GM12878 (cell line): ENCODE measurements at regions not wholly inside any gene's neighbourhood (a gene's known extent, or its start where the extent isn't known, plus 50 kb on each side); places are given as distances from the start of the nearest gene placed in this dataset.
"Not testable (repeated sequence)": the region's sequence is repeated elsewhere in the genome, so short reads cannot be mapped to it uniquely, and the experiment has no call there.

ENCODE experiments used
- ATAC-seq: fragments of 200-7000 bp; cut with Tn5 transposase; 3 replicates; pipeline ENCODE4 v1.9.1; 2020; ENCODE audit warnings: mild to moderate bottlenecking, moderate library complexity
- BruUV-seq: library from RNA; stranded (reverse); fragments of 400-500 nt; replicated peaks from 2 replicates; lab custom pipeline; 2021; lab: Mats Ljungman, UMichigan
- CTCF ChIA-PET: fragments of 300-600 bp; sonication (Branson Sonifier 250); formaldehyde crosslinking; extraction: SDS; loops from one replicate; lab custom pipeline; 2021; ENCODE audit warnings: inconsistent platforms; lab: Yijun Ruan, JAX
- POLR2A ChIA-PET: fragments of 350-600 bp; formaldehyde crosslinking; extraction: SDS; loops from one replicate; lab custom pipeline; 2021; ENCODE audit warnings: inconsistent platforms; lab: Charles Lee
- RAD21 ChIA-PET: fragments of 300-600 bp; sonication (Branson Sonifier 250); formaldehyde crosslinking; loops from one replicate; lab custom pipeline; 2023; ENCODE audit warnings: antibody characterized with exemption; ENCODE audit not compliant: unreplicated experiment; lab: Charles Lee
- SMC1A ChIA-PET: fragments of 300-600 bp; sonication (Branson Sonifier 250); formaldehyde crosslinking; loops from one replicate; lab custom pipeline; 2023; ENCODE audit not compliant: unreplicated experiment, uncharacterized antibody; lab: Charles Lee
- DNase-seq: peaks from one replicate; pipeline ENCODE4 v3.0.0-alpha.2; 2011; ENCODE audit warnings: low read depth, low spot score
- FAIRE-seq: peaks from 3 replicates; lab custom pipeline; 2011; peaks lifted over from hg19 to GRCh38; lab: Jason Lieb, UNC
- H2AFZ ChIP-seq: 2 replicates; pipeline ENCODE4 v1.6.0; 2011; ENCODE audit warnings: low read depth, low read length, control low read depth; ENCODE audit not compliant: control insufficient read depth
- H3K27ac ChIP-seq: 2 replicates; pipeline ENCODE4 v1.5.1; 2011; ENCODE audit warnings: control low read depth; ENCODE audit not compliant: control insufficient read depth, insufficient read depth
- H3K27me3 ChIP-seq, 2 experiments: replicated peaks in 1 of 2; 2 replicates each; pipeline versions ENCODE4 v1.6.0 to v1.6.1; 2011; ENCODE audit warnings: low read length in 1 of 2; ENCODE audit not compliant: control insufficient read depth in 2 of 2, insufficient read depth in 2 of 2
- H3K36me3 ChIP-seq, 2 experiments: 2 replicates each; pipeline ENCODE4 v1.5.1; 2011; ENCODE audit warnings: low read length in 1 of 2; ENCODE audit not compliant: control insufficient read depth in 2 of 2, insufficient read depth in 2 of 2
- H3K4me1 ChIP-seq: 2 replicates; pipeline ENCODE4 v1.6.1; 2011; ENCODE audit warnings: mild to moderate bottlenecking, low read length, moderate library complexity, mixed read lengths; ENCODE audit not compliant: control insufficient read depth, insufficient read depth
- H3K4me2 ChIP-seq: 2 replicates; pipeline ENCODE4 v1.6.0; 2011; ENCODE audit warnings: control low read depth; ENCODE audit not compliant: control insufficient read depth, insufficient read depth
- H3K4me3 ChIP-seq: fragments of 200-600 bp; sonication (generic); 2 replicates; pipeline ENCODE4 v1.5.1; 2016
- H3K79me2 ChIP-seq: 2 replicates; pipeline ENCODE4 v1.6.0; 2011; ENCODE audit warnings: low read length; ENCODE audit not compliant: control insufficient read depth, insufficient read depth
- H3K9ac ChIP-seq: 2 replicates; pipeline ENCODE4 v1.8.0; 2011; ENCODE audit warnings: low read length, control low read depth, mixed read lengths; ENCODE audit not compliant: control insufficient read depth, insufficient read depth
- H3K9me3 ChIP-seq: replicated peaks from 3 replicates; pipeline ENCODE4 v1.5.1; 2011; ENCODE audit warnings: mild to moderate bottlenecking, low read length; ENCODE audit not compliant: control insufficient read depth, insufficient read depth
- H4K20me1 ChIP-seq: 2 replicates; pipeline ENCODE4 v1.6.0; 2011; ENCODE audit not compliant: control insufficient read depth, insufficient read depth
- BCL11A ChIP-seq: IDR thresholded peaks from 2 replicates; pipeline ENCODE4 v1.6.1; 2011; ENCODE audit warnings: low read depth, low read length
- STAT3 ChIP-seq: IDR thresholded peaks from 2 replicates; pipeline ENCODE4 v1.6.1; 2011; ENCODE audit warnings: low read depth, low read length, improper control_type of control experiment
- USF1 ChIP-seq: IDR thresholded peaks from 2 replicates; pipeline ENCODE4 v1.6.1; 2011; ENCODE audit warnings: borderline replicate concordance, low read depth, mild to moderate bottlenecking, moderate library complexity, mixed read lengths, low read length; ENCODE audit not compliant: insufficient read depth; ENCODE audit errors: extremely low read length
- WGBS: methylation state at CpG from one replicate; pipeline ENCODE4 v1.1.6; 2016; ENCODE audit warnings: low lambda C conversion rate; ENCODE audit not compliant: insufficient replicate concordance, insufficient coverage; ENCODE audit errors: missing lambda C conversion rate; 5-methylcytosine and 5-hydroxymethylcytosine counted together
- in situ Hi-C: fragments of 300-500 bp; cut with MboI; formaldehyde crosslinking; loops from 9 replicates; pipeline ENCODE4 v1.14.3; 2018; ENCODE audit warnings: mixed read lengths
- intact Hi-C: fragments of 100-400 bp; cut with micrococcal nuclease; formaldehyde crosslinking; loops from one replicate; pipeline ENCODE4 v1.14.2; 2022; ENCODE audit not compliant: unreplicated experiment
- TF ChIP-seq, protein P1 (sequence below): fragments of 450-650 bp; formaldehyde crosslinking; IDR thresholded peaks from 2 replicates; pipeline ENCODE4 v1.4.0; 2020; ENCODE audit warnings: mild to moderate bottlenecking, moderate library complexity
- TF ChIP-seq, protein P2 (sequence below): fragments of 450-650 bp; conservative IDR thresholded peaks from 2 replicates; pipeline ENCODE4 v1.6.1; 2017; ENCODE audit warnings: mild to moderate bottlenecking, moderate library complexity

- TF ChIP-seq, protein P1, sequence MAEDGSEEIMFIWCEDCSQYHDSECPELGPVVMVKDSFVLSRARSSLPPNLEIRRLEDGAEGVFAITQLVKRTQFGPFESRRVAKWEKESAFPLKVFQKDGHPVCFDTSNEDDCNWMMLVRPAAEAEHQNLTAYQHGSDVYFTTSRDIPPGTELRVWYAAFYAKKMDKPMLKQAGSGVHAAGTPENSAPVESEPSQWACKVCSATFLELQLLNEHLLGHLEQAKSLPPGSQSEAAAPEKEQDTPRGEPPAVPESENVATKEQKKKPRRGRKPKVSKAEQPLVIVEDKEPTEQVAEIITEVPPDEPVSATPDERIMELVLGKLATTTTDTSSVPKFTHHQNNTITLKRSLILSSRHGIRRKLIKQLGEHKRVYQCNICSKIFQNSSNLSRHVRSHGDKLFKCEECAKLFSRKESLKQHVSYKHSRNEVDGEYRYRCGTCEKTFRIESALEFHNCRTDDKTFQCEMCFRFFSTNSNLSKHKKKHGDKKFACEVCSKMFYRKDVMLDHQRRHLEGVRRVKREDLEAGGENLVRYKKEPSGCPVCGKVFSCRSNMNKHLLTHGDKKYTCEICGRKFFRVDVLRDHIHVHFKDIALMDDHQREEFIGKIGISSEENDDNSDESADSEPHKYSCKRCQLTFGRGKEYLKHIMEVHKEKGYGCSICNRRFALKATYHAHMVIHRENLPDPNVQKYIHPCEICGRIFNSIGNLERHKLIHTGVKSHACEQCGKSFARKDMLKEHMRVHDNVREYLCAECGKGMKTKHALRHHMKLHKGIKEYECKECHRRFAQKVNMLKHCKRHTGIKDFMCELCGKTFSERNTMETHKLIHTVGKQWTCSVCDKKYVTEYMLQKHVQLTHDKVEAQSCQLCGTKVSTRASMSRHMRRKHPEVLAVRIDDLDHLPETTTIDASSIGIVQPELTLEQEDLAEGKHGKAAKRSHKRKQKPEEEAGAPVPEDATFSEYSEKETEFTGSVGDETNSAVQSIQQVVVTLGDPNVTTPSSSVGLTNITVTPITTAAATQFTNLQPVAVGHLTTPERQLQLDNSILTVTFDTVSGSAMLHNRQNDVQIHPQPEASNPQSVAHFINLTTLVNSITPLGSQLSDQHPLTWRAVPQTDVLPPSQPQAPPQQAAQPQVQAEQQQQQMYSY (CRISPR knock-in tag): no peak
- TF ChIP-seq STAT3 (no peak), BCL11A (no peak), USF1 (no peak)
- TF ChIP-seq, protein P2, sequence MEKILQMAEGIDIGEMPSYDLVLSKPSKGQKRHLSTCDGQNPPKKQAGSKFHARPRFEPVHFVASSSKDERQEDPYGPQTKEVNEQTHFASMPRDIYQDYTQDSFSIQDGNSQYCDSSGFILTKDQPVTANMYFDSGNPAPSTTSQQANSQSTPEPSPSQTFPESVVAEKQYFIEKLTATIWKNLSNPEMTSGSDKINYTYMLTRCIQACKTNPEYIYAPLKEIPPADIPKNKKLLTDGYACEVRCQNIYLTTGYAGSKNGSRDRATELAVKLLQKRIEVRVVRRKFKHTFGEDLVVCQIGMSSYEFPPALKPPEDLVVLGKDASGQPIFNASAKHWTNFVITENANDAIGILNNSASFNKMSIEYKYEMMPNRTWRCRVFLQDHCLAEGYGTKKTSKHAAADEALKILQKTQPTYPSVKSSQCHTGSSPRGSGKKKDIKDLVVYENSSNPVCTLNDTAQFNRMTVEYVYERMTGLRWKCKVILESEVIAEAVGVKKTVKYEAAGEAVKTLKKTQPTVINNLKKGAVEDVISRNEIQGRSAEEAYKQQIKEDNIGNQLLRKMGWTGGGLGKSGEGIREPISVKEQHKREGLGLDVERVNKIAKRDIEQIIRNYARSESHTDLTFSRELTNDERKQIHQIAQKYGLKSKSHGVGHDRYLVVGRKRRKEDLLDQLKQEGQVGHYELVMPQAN: no peak
Observed at GRCh38 chr5:97576956-97577355, 393.9 kb upstream of the RIOK2 start (continued).

GRCh38 chr5:97579977-97580376, 396.9 kb upstream of the RIOK2 start:
- BruUV-seq, DNase-seq, intact Hi-C loops, POLR2A ChIA-PET, H3K79me2 ChIP-seq, H4K20me1 ChIP-seq, H2AFZ ChIP-seq, ATAC-seq, H3K4me2 ChIP-seq, in situ Hi-C loops, H3K9ac ChIP-seq, H3K27ac ChIP-seq, H3K36me3 ChIP-seq, H3K9me3 ChIP-seq, H3K4me3 ChIP-seq, H3K27me3 ChIP-seq, FAIRE-seq, H3K4me1 ChIP-seq: not testable (repeated sequence)
- RAD21 ChIA-PET: interaction anchor here (0.9 kb wide), 1 partner anchor 29 kb away, joined by 3 read pairs; no protein-coding TSS in a partner anchor
- CTCF ChIA-PET: interaction anchor here (1.0 kb wide), 1 partner anchor 46 kb away, joined by 3 read pairs; no protein-coding TSS in a partner anchor
- 92% methylated on average over 22 of the region's 29 CpGs for WGBS
- SMC1A ChIA-PET: interaction anchor here (1.9 kb wide), 1 partner anchor 21 kb away, joined by 4 read pairs; no protein-coding TSS in a partner anchor
